HG02623 (cell line): ENCODE measurements at regions not wholly inside any gene's neighbourhood (a gene's known extent, or its start where the extent isn't known, plus 50 kb on each side); places are given as distances from the start of the nearest gene placed in this dataset.

Experiments
- ATAC-seq: cut with Tn5 transposase; IDR thresholded peaks from one replicate; pipeline ENCODE4 v1.9.1; 2021; ENCODE audit warnings: moderate library complexity; ENCODE audit not compliant: unreplicated experiment

DNA sequence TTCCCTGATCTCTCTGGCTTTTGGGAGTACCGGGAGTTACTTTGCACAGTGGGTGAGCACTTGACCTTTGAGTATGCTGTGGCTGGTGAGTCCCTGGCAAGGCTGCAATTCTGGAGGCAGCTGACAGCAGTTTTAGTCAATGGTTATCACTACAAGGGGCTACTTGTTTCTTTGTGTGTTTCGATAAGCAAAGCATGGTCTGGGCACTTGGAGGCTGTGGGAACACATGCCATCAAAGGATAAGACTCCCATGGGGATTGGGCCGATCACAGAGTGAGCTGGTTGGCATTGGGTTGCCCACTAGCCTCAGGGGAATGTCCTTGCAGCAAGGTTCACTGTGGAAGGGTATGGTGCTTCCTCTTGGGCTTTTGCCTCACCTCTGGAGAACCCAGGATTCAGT lies 208.2 kb downstream of the SNX13 start:
- no peak for ATAC-seq
